ENCODE measurements at regions not wholly inside any gene's neighbourhood (a gene's known extent, or its start where the extent isn't known, plus 50 kb on each side); places are given as distances from the start of the nearest gene placed in this dataset.
A peak's percentile ranks its signal among the peaks of the same experiment; 100 is the strongest.

DNA sequence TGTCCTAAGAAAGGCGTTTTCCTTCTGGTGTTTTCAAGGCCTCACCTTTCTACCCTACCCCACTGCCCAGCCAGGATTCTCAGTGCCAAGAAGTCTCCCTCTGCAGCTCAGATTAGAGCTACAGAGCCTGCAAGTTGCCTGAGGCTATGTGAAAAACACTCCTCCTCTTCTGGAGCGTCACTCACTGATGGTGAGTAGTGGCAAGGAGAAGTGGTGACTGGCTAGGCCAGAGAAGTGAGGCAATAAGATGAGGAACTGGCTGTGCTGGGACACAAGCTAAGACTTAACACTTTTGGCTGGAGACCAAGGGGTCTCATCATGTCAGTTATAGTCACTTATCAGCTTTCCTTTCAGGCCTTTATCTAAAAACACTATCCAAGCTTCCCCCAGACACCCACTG, 86.7 kb upstream of the PRKAR2B start:
- DNase-seq = no peak

DNA sequence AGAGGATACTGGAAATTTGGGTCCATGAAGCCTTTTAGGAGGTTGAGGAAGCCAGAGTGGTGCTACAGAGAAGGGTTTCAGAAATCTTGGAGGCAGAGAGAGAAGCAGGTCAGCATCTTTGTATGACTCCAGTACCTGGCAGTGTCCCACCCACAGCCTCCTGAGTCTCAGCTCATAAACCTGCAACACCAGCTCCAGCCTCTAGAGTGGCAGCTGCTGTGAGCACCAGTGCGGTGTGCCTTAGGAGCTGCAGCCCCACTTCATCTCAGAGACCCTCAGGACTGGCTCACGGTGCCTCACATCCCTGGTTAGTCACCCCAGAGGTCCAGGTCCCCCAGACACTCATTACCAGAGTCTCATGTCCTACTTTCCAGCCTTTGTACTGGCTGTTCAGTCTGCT, 84.8 kb upstream of the PRKAR2B start:
- DNase-seq = peak in 1 of 5 experiments; percentile 3

DNA sequence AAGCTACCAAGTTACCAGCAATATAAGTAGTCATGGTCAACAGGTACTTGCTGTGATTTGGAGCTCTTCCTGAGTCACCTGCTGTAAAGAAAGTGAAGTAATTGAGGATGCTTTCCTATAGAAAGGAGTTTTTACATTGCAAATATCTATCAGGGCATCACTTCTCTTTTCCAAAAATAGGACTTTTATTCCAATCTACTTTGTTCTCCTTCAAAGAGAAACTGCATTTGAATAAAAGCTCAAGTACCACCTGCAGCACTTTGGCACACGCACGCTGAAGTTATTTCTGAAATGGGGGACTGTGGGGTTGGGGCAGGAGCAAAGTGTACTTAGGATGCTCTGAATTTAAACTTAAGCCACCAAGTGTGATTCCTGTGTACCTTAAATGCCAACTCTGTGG, 81.8 kb upstream of the PRKAR2B start:
- no peak for DNase-seq

DNA sequence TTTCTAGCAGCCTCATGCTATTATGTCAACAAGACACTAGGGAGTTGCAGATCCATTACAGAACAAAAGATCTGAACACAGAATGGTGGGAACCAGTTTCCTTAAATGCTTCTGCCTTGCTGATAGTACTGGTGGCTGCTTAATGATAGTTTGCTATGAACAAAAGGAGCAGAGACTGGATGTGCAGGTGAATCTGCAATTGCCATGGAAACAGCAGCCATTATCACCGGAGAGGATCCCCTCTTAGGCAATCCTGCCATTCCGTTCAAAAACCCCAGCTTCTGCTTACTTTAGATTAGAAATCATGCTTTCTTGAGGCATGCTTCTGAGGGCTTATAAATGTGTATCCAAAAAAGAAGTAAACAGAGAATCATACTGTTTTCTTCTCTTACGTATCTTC, 80.0 kb upstream of the PRKAR2B start:
- no peak for DNase-seq

DNA sequence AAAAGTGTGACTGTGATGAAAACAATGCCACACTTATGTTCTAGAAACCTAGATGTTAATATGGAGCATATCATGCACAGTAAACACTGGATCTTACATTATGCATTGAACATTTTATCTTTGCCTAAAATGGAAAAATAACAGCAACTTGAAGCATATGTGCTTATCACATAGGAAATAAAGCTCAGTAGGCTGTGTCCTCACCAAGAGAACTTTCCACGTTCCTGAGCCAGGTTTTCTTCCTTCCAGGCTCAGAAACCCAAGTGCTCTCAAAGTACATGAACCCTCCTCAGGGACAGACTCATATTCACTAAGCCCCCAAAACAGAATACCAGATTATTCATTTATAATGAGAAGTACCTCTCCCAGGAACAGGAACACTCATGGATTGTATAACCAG, 79.4 kb upstream of the PRKAR2B start:
- no peak for DNase-seq

DNA sequence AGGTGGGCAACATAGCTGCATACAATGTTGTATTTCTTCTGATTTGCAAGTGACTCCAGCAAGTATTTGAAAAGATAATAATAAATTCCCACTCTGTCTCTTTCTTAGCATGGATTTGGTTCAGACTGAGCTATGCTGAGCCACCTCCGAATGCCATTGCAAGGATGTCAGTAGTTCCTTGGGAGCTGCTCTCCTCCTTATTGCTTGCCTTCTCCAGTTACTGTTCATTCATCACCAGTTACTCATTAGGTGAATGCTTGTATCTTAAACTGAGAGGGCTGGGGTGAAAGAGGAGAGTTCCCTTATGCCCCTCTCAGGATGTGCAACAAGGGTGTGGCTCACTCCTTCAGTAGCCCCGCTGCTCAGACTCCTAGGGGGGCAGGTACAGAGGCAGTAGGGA, 78.4 kb upstream of the PRKAR2B start:
- no peak for DNase-seq

DNA sequence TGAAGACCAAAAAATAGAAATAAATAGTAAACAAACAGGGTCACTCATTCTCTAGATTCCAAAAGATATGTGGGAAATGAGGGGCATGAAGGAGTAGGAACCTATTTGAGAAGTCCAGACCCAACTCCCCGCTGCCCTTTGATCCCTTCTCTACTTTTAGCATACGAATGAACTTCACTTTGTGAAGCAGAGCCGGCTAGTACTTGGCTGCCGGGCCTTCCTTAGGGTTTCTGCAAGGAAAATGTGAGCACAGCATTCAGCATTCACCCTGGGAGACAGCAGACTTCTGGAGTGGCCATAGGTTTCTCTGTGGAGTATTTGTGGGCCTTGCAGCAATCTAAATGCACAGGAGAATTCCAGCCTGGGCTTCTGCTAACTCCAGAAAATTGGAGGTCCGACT, 76.3 kb upstream of the PRKAR2B start:
- no peak for DNase-seq

DNA sequence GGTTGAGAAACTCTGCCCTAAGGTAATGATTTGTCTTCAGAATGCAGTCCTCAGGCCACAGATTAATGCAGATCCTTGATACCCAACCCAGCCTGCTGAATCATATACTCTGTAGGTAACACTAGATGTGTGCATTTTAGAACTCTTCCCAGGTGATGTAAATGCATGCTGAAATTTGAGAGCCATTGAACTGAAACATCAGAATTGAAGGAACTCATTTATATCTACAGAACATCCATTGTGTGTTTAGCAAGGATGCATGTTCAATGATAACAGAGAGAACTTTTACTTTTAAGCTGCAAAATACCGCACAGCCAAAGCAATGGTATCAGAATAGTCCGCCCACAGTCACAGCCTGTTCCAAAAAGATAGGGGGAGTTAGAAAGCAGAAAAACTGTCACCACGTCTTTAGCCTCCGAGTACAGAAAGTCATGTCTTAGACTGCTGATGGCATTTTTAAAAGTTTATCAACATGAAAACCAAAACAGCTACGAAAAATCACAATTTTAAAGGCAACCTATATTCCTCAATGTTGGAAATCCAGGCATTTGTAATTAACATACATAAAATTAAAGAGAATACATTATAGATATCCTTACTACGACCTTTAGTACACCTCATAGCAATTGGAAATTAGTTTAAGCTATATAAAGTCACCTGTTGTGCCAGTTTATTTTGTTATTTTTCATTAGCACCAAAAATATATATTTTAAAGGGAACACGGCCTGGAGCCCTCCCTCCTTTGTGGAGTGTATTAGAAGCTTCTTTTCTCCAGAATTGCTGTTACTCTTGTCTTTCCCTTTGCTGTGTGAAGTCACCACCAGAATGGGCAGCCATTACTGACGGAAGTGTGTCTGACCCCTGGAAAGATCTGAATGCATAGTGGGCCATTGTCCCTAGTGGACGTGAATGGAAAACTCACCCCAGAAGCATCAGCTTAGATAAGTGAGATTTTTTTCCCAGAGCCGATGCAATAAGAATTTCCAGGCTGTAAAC, 65.8 kb upstream of the PRKAR2B start:
- DNase-seq = no peak

DNA sequence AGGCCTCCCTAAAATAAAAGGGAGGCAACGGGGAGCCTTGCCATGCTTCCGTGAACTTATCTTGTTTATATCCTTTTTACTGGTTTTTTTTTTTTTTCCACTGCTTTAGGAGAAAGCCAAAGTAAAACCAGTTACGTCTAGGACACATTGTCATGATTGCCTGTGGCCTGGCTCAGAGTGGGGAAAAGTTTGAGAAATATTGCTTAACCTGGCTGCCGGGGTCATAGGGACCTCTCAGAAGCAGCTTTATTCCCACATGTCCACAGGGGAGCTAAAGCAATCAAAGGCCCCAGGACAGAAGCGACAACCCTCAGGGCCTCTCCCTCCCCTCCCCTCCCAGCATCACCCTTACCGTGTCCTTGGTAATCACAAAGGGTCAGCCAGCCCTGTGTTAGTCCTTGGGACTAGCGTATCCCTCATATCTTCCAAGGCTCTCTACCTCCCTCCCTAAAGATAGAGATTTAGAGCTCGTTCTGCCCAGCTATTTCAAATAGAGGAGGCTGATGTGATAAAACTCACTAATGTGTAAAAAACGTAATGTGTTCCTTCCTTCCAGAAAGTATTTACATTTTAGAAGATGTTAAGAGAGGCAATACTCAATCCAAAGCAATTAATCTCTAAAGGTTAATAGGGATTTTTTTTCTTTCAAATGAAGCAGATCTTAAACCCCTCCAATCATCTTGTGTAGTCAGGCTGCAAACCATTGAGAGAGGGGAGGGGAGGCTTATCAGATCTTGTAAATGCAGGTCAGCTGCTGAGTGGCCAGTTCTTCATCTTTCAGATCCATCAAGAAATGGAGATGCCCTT, 64.8 kb upstream of the PRKAR2B start:
- no peak for DNase-seq

DNA sequence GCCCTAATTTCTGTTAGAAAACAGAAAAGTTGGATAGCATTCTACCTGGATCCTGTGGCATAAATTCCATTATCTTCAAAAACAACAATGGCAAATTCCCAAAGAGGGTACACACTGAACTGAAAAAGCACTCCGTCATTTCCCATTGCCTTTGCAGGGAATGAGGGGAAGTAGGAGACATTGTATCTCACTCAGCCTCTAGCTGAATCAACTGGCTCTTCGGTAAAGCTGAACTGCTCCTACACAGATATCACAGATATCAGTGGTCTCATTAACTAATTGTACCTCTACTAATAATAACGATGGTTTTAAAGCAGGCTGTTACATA, 64.2 kb upstream of the PRKAR2B start:
- DNase-seq = no peak

DNA sequence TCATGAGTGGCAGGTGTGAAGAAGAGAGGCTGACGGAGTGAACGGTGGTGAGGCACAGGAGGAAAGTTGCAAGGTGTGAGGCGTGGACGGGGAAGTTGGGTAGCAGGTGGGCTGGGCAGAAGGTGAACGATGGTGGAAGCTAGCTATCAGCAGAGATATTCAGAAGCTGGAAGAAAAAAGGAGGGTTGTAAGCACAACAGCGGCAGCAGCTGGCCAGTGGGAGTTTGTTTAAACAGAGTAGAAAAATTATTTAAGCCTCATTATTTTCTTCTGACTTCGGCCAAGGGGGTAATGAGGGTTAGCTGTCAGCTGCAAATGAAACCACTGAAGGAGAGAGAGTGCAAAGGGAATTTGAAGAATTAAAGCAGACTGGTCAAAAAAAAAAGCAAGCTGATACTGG, 62.1 kb upstream of the PRKAR2B start:
- no peak for DNase-seq

DNA sequence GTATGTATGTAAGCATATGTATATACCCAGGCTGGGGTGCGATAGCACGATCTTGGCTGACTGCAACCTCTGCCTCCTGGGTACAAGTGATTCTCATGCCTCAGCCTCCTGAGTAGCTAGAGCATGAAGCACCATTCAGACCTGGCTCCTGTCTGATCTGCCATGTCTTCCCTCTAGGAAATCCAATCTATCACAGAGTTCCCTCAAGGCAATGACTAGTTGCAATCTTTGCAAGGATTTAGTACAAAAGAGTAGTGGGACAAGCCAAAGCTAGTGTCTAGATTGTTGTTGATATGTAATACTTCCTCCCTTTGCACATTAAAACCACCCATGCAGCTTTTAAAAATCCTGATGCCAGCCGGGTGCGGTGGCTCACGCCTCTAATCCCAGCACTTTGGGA, 60.5 kb upstream of the PRKAR2B start:
- DNase-seq = no peak

DNA sequence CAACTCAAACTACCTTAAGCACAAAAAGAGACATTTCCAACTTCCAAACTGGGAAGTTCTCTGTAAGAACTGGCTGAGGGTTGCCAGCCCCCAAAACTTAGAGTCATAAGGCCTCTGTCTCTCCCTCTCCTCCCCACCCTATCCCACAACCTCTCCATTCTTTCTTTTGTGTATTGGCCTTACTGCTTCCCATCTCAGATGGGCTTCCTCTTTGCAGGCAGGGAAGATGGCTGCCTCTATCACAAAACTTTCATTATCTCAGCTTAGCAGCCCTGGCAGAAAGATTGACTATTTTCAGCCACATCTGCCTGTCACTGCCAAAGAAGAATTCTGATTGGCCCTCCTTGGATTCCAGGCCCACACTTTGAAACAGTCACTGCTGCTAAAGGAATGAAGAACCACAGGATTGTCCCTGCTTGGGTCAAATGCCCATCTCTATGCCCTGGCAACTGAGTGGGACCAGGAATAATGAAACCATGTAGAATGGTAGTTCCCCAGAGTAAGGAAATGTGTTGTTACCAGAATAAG, 58.0 kb upstream of the PRKAR2B start:
- no peak for DNase-seq

DNA sequence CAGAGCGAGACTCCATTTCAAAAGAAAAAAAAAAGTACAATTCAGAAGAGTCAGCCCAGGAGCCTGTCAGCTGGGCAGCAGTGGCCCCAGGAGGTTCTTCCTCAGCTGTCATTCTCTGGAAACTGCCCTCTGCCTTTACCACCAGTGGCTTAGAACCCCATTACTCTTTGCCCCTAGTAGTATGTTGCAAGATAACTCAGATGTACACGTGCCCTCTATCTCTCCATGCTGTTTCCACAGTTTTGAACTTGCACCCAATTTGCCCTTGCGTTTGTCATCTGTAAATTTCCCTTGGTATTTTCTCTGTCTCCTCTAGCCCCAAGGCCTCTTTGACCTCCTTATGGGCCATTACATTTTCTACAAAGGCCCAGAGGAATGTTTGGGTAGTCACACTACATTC, 56.7 kb upstream of the PRKAR2B start:
- DNase-seq = no peak

DNA sequence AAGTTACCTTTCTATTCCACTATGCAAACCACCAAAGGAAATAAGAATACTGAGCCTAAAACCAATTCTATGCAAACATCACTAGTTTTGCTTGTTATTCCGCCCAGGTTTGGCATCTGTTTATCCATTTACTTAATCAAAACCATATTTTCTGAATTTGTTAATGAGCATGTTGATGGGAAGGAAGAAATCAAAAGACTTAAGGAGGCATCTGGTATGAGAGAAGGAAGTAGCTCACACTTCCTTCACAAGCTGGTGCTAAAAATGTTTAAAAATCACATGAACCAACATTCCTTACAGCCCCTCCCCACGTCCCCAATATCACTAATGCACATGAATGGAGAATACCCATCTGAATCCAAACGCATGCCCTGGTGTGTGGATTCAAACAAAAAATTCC, 52.0 kb upstream of the PRKAR2B start:
- DNase-seq = no peak
